ENCODE measurements at regions not wholly inside any gene's neighbourhood (a gene's known extent, or its start where the extent isn't known, plus 50 kb on each side); places are given as distances from the start of the nearest gene placed in this dataset.
A peak's percentile ranks its signal among the peaks of the same experiment; 100 is the strongest.

- peak; percentile 59 for DNase-seq (ENCODE audit: low spot score)
- Mint-ChIP-seq H3K4me3 (no peak overlapping the region), H3K27ac (no peak overlapping the region), H3K36me3 (no peaks in the 10 kb centered on the region), H3K4me1 (peaks cover 18% of the 10 kb centered on the region), H3K27me3 (ENCODE audit: insufficient read depth, low read depth) (no peaks in the 10 kb centered on the region), H3K9me3 (no peaks in the 10 kb centered on the region)
- Histone ChIP-seq H3K4me2 (no peak overlapping the region), H3K79me2 (ENCODE audit: low read depth) (no peaks in the 10 kb centered on the region), H3K4me1 (peaks cover 31% of the 10 kb centered on the region), H2AFZ (replicated peaks) (no peak overlapping the region), H3K36me3 (no peaks in the 10 kb centered on the region), H3F3A (ENCODE audit: low read depth) (no peaks in the 10 kb centered on the region), H3K27ac (no peak overlapping the region), H4K20me1 (ENCODE audit: low read depth) (no peaks in the 10 kb centered on the region), H3K4me3 (no peak overlapping the region), H3K9ac (no peak overlapping the region), H3K9me3 (ENCODE audit: low read depth) (no peaks in the 10 kb centered on the region), H3K27me3 (no peaks in the 10 kb centered on the region)
- TF ChIP-seq EZH2phosphoT487 (IDR thresholded peaks at IDR 0.05) (no peak), CTCF (IDR thresholded peaks at IDR 0.05) (no peak), EZH2 (IDR thresholded peaks at IDR 0.05) (no peak)
Observed at GRCh38 chr1:199688133-199688676, 339.3 kb upstream of the NR5A2 start.

- no peak overlapping the region for H3K27ac Mint-ChIP-seq
- Histone ChIP-seq H3K4me2 (no peak overlapping the region), H3K9ac (no peak overlapping the region), H3K79me2 (ENCODE audit: low read depth) (no peaks in the 10 kb centered on the region), H3K27me3 (no peaks in the 10 kb centered on the region), H3F3A (ENCODE audit: low read depth) (no peaks in the 10 kb centered on the region), H3K4me1 (peaks cover 31% of the 10 kb centered on the region), H2AFZ (replicated peaks) (no peak overlapping the region), H3K36me3 (no peaks in the 10 kb centered on the region), H3K4me3 (no peak overlapping the region), H3K27ac (no peak overlapping the region), H4K20me1 (ENCODE audit: low read depth) (no peaks in the 10 kb centered on the region), H3K9me3 (ENCODE audit: low read depth) (no peaks in the 10 kb centered on the region)
- no peak for TF ChIP-seq EZH2 (IDR thresholded peaks at IDR 0.05)
- TF ChIP-seq EZH2phosphoT487 (IDR thresholded peaks at IDR 0.05), result no peak
- no peak for TF ChIP-seq CTCF (IDR thresholded peaks at IDR 0.05)
- H3K9me3 Mint-ChIP-seq, result no peaks in the 10 kb centered on the region
- no peak overlapping the region for H3K4me3 Mint-ChIP-seq
- no peaks in the 10 kb centered on the region for H3K27me3 Mint-ChIP-seq (ENCODE audit: insufficient read depth, low read depth)
- no peaks in the 10 kb centered on the region for H3K36me3 Mint-ChIP-seq
- no peak for DNase-seq (ENCODE audit: low spot score)
- peaks cover 18% of the 10 kb centered on the region for H3K4me1 Mint-ChIP-seq
Observed at GRCh38 chr1:199688774-199689173, 338.7 kb upstream of the NR5A2 start.

GRCh38 chr1:199690496-199690895, 337.0 kb upstream of the NR5A2 start:
- H2AFZ ChIP-seq (replicated peaks), result peak overlapping the region; percentile 93
- no peak overlapping the region for H3K4me2 ChIP-seq
- Mint-ChIP-seq H3K36me3 (no peaks in the 10 kb centered on the region), H3K4me1 (peaks cover 18% of the 10 kb centered on the region), H3K27ac (no peak overlapping the region), H3K27me3 (ENCODE audit: insufficient read depth, low read depth) (peaks cover 2% of the 10 kb centered on the region), H3K9me3 (no peaks in the 10 kb centered on the region), H3K4me3 (no peak overlapping the region)
- H3K36me3 ChIP-seq, result no peaks in the 10 kb centered on the region
- no peaks in the 10 kb centered on the region for H3K27me3 ChIP-seq
- no peaks in the 10 kb centered on the region for H3F3A ChIP-seq (ENCODE audit: low read depth)
- H3K9me3 ChIP-seq (ENCODE audit: low read depth), result no peaks in the 10 kb centered on the region
- no peak for DNase-seq (ENCODE audit: low spot score)
- no peak for TF ChIP-seq EZH2phosphoT487 (IDR thresholded peaks at IDR 0.05)
- TF ChIP-seq CTCF (IDR thresholded peaks at IDR 0.05), result no peak
- no peak for TF ChIP-seq EZH2 (IDR thresholded peaks at IDR 0.05)
- H3K79me2 ChIP-seq (ENCODE audit: low read depth), result no peaks in the 10 kb centered on the region
- H3K4me1 ChIP-seq, result peaks cover 31% of the 10 kb centered on the region
- no peak overlapping the region for H3K4me3 ChIP-seq
- no peaks in the 10 kb centered on the region for H4K20me1 ChIP-seq (ENCODE audit: low read depth)
- no peak overlapping the region for H3K9ac ChIP-seq
- H3K27ac ChIP-seq, result no peak overlapping the region

All from neural progenitor cell (in vitro differentiated cells).